ENCODE measurements at regions not wholly inside any gene's neighbourhood (a gene's known extent, or its start where the extent isn't known, plus 50 kb on each side); places are given as distances from the start of the nearest gene placed in this dataset.

DNA sequence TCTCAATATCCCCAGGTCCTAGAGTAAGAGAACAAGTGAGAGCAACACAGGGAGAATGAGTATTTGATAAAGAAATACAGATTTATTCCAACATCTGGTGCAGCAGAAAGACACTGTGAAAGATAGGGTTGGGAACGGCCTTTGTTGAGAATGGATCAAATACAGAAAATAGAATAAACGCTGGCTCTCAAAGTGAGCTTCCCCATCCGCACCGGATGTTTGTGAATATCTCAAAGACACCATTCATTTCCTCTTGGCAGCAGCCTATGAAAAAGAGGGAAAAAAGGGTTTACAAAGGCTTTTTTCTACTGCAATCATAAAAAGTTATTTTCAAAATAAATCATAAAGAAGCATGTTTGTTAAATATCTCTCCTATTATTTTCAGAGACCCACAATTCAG, 279.3 kb downstream of the CASP12 start:
- TF ChIP-seq CTCF (IDR thresholded peaks at IDR 0.05; ENCODE audit: low read depth, low read length) (no peak), EZH2phosphoT487 (IDR thresholded peaks at IDR 0.05; ENCODE audit: low read depth) (no peak)

Data from OCI-LY3 (cell line).